Sigmoid colon (tissue), 4 donors: ENCODE measurements at regions not wholly inside any gene's neighbourhood (a gene's known extent, or its start where the extent isn't known, plus 50 kb on each side); places are given as distances from the start of the nearest gene placed in this dataset.

Experiments used
- POLR2A ChIP-seq, 2 donors: fragments of 450-650 bp; IDR thresholded peaks; one replicate each; pipeline ENCODE4 v1.6.1; 2016; ENCODE audit warnings: antibody characterized with exemption in 2 of 2, mild to moderate bottlenecking in 2 of 2, moderate library complexity in 2 of 2
- POLR2AphosphoS5 ChIP-seq, 4 donors: sonication (generic); formaldehyde crosslinking; IDR thresholded peaks; one replicate each; pipeline ENCODE4 v1.6.1; 2017; ENCODE audit warnings: antibody characterized with exemption in 4 of 4
- TF ChIP-seq, protein P1 (sequence below), 4 experiments: fragments of 450-650 bp in 3 of 4; fragments of 200-600 bp in 1 of 4; IDR thresholded peaks; one replicate each; pipeline ENCODE4 v1.5.1; 2016 to 2019; ENCODE audit warnings: antibody characterized with exemption in 4 of 4, mild to moderate bottlenecking in 3 of 4, moderate library complexity in 2 of 4

DNA sequence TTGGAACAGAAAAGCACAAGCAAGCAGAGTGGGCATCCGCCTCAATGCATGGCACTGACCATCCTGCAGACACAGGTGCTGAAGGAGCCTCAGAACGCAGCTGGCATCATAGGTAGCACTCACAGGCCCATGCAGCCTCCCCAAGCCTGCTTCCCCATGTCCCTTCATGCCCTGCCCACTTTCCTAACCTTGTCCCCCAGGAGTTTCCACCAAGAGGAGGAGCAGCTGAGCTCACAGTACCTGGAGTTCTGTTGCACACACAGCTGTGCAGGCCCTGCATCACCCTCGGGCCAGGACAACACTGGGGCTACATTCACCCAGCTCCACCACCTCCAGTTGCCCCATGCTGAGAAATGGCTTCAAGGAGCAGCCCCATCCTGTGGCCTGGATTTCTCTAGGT, 83.4 kb downstream of the SETD4 start:
- TF ChIP-seq, protein P1, sequence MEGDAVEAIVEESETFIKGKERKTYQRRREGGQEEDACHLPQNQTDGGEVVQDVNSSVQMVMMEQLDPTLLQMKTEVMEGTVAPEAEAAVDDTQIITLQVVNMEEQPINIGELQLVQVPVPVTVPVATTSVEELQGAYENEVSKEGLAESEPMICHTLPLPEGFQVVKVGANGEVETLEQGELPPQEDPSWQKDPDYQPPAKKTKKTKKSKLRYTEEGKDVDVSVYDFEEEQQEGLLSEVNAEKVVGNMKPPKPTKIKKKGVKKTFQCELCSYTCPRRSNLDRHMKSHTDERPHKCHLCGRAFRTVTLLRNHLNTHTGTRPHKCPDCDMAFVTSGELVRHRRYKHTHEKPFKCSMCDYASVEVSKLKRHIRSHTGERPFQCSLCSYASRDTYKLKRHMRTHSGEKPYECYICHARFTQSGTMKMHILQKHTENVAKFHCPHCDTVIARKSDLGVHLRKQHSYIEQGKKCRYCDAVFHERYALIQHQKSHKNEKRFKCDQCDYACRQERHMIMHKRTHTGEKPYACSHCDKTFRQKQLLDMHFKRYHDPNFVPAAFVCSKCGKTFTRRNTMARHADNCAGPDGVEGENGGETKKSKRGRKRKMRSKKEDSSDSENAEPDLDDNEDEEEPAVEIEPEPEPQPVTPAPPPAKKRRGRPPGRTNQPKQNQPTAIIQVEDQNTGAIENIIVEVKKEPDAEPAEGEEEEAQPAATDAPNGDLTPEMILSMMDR (IDR thresholded peaks at IDR 0.05), result no peak
- no peak for TF ChIP-seq POLR2A (IDR thresholded peaks at IDR 0.05)
- no peak for TF ChIP-seq POLR2AphosphoS5 (IDR thresholded peaks at IDR 0.05)
